NCI-H1436 (cell line): ENCODE measurements at regions not wholly inside any gene's neighbourhood (a gene's known extent, or its start where the extent isn't known, plus 50 kb on each side); places are given as distances from the start of the nearest gene placed in this dataset.

Experiments used
- DNase-seq: peaks from one replicate; lab custom pipeline; 2025; lab: John Stamatoyannopoulos, UW

GRCh38 chr22:22148905-22149304, 95.7 kb upstream of the VPREB1 start:
- no peak for DNase-seq

- no peak for DNase-seq
Observed at GRCh38 chr22:22144858-22145257, 99.7 kb upstream of the VPREB1 start.

GRCh38 chr22:22143448-22143847, 101.1 kb upstream of the VPREB1 start:
- no peak for DNase-seq

- no peak for DNase-seq
Observed at GRCh38 chr22:22142661-22143060, 101.9 kb upstream of the VPREB1 start.

- no peak for DNase-seq
Observed at GRCh38 chr22:22141771-22142591, 102.6 kb upstream of the VPREB1 start.

- no peak for DNase-seq
Observed at GRCh38 chr22:22141031-22141430, 103.6 kb upstream of the VPREB1 start.

- no peak for DNase-seq
Observed at GRCh38 chr22:22139364-22139763, 105.2 kb upstream of the VPREB1 start.

GRCh38 chr22:22138915-22139314, 105.7 kb upstream of the VPREB1 start:
- DNase-seq: no peak

GRCh38 chr22:22137891-22138290, 106.7 kb upstream of the VPREB1 start:
- no peak for DNase-seq

GRCh38 chr22:22133910-22134309, 110.7 kb upstream of the VPREB1 start:
- DNase-seq: no peak

GRCh38 chr22:22130953-22131608, 113.5 kb upstream of the VPREB1 start:
- no peak for DNase-seq

GRCh38 chr22:22129387-22129786, 115.2 kb upstream of the VPREB1 start:
- DNase-seq: no peak

- no peak for DNase-seq
Observed at GRCh38 chr22:22128440-22128839, 116.1 kb upstream of the VPREB1 start.

GRCh38 chr22:22127100-22127499, 117.5 kb upstream of the VPREB1 start:
- DNase-seq: no peak

GRCh38 chr22:22125579-22126468, 118.8 kb upstream of the VPREB1 start:
- DNase-seq: no peak

GRCh38 chr22:22125028-22125578, 119.5 kb upstream of the VPREB1 start:
- DNase-seq: no peak

GRCh38 chr22:22124374-22124773, 120.2 kb upstream of the VPREB1 start:
- no peak for DNase-seq

GRCh38 chr22:22123960-22124278, 120.7 kb upstream of the VPREB1 start:
- DNase-seq: no peak

GRCh38 chr22:22123118-22123959, 121.2 kb upstream of the VPREB1 start:
- DNase-seq: no peak

GRCh38 chr22:22122348-22123117, 122.1 kb upstream of the VPREB1 start:
- DNase-seq: no peak

- DNase-seq: no peak
Observed at GRCh38 chr22:22121445-22121844, 123.1 kb upstream of the VPREB1 start.
